Ovary (tissue), 3 donors: ENCODE measurements at regions not wholly inside any gene's neighbourhood (a gene's known extent, or its start where the extent isn't known, plus 50 kb on each side); places are given as distances from the start of the nearest gene placed in this dataset.

Experiments used
- CTCF ChIP-seq, 3 donors: fragments of 450-650 bp in 2 of 3; fragments of 200-600 bp in 1 of 3; IDR thresholded peaks; one replicate each; pipeline versions ENCODE4 v1.5.1 to v1.8.0; 2016 to 2022; ENCODE audit warnings: antibody characterized with exemption in 3 of 3, mild to moderate bottlenecking in 1 of 3
- POLR2A ChIP-seq: fragments of 450-650 bp; IDR thresholded peaks from one replicate; pipeline ENCODE4 v1.6.1; 2017; ENCODE audit warnings: antibody characterized with exemption, mild to moderate bottlenecking, moderate library complexity
- donor health status: DM: no; HTN: no; CAD: no.

GRCh38 chr1:193504920-193505319, 318.5 kb upstream of the B3GALT2 start:
- TF ChIP-seq CTCF (IDR thresholded peaks at IDR 0.05) (no peak), POLR2A (no peak)
